HEK293T (cell line): ENCODE measurements at regions not wholly inside any gene's neighbourhood (a gene's known extent, or its start where the extent isn't known, plus 50 kb on each side); places are given as distances from the start of the nearest gene placed in this dataset.

Source experiments
- CTCF ChIA-PET: fragments of 350-600 bp; formaldehyde crosslinking; extraction: SDS; loops from one replicate; lab custom pipeline; 2021; ENCODE audit warnings: antibody characterized with exemption, inconsistent platforms; lab: Yijun Ruan, JAX
- POLR2A ChIA-PET: fragments of 350-600 bp; formaldehyde crosslinking; extraction: SDS; loops from one replicate; lab custom pipeline; 2020; ENCODE audit warnings: antibody characterized with exemption, inconsistent platforms; lab: Yijun Ruan, JAX
- DNase-seq: peaks from one replicate; pipeline ENCODE4 v3.0.0; 2012; ENCODE audit warnings: mixed read lengths; ENCODE audit errors: extremely low spot score
- ARNT ChIP-seq: fragments of 450-650 bp; IDR thresholded peaks from 2 replicates; pipeline ENCODE4 v1.6.1; 2017; ENCODE audit warnings: mild to moderate bottlenecking
- BHLHE40 ChIP-seq: fragments of 450-650 bp; IDR thresholded peaks from 2 replicates; pipeline ENCODE4 v1.6.1; 2016; ENCODE audit warnings: mild to moderate bottlenecking, moderate library complexity, borderline replicate concordance
- CTBP1 ChIP-seq: fragments of 450-650 bp; IDR thresholded peaks from 2 replicates; pipeline ENCODE4 v1.6.1; 2016; ENCODE audit warnings: borderline replicate concordance
- ELF4 ChIP-seq: fragments of 450-650 bp; IDR thresholded peaks from 2 replicates; pipeline ENCODE4 v1.6.1; 2017; ENCODE audit warnings: antibody characterized with exemption
- FOXA1 ChIP-seq: fragments of 450-650 bp; IDR thresholded peaks from 2 replicates; pipeline ENCODE4 v1.6.1; 2016; ENCODE audit warnings: mild to moderate bottlenecking
- FOXK2 ChIP-seq: fragments of 450-650 bp; IDR thresholded peaks from 2 replicates; pipeline ENCODE4 v1.6.1; 2016; ENCODE audit warnings: mild to moderate bottlenecking
- FOXM1 ChIP-seq: fragments of 450-650 bp; IDR thresholded peaks from 2 replicates; pipeline ENCODE4 v1.6.1; 2017; ENCODE audit warnings: mild to moderate bottlenecking, borderline replicate concordance
- HDGF ChIP-seq: fragments of 450-650 bp; IDR thresholded peaks from 2 replicates; pipeline ENCODE4 v1.6.1; 2017; ENCODE audit warnings: antibody characterized with exemption, borderline replicate concordance
- L3MBTL2 ChIP-seq: fragments of 450-650 bp; conservative IDR thresholded peaks from 2 replicates; pipeline ENCODE4 v1.6.1; 2016; ENCODE audit warnings: mild to moderate bottlenecking
- LEF1 ChIP-seq: fragments of 450-650 bp; IDR thresholded peaks from 2 replicates; pipeline ENCODE4 v1.6.1; 2017; ENCODE audit warnings: mild to moderate bottlenecking, borderline replicate concordance
- NFRKB ChIP-seq: fragments of 450-650 bp; IDR thresholded peaks from 2 replicates; pipeline ENCODE4 v1.6.1; 2016; ENCODE audit warnings: mild to moderate bottlenecking, moderate library complexity
- PKNOX1 ChIP-seq: fragments of 450-650 bp; IDR thresholded peaks from 2 replicates; pipeline ENCODE4 v1.6.1; 2016
- SP1 ChIP-seq: fragments of 450-650 bp; IDR thresholded peaks from 2 replicates; pipeline ENCODE4 v1.6.1; 2017
- SUZ12 ChIP-seq: fragments of 450-650 bp; IDR thresholded peaks from 2 replicates; pipeline ENCODE4 v1.6.1; 2016; ENCODE audit warnings: mild to moderate bottlenecking
- TARDBP ChIP-seq: fragments of 450-650 bp; IDR thresholded peaks from 2 replicates; pipeline ENCODE4 v1.6.1; 2016
- ZNF384 ChIP-seq: fragments of 450-650 bp; IDR thresholded peaks from 2 replicates; pipeline ENCODE4 v1.6.1; 2016

- POLR2A ChIA-PET: no interaction called here
Measured at GRCh38 chr14:96626121-96626768, 124.1 kb downstream of the PAPOLA start.

GRCh38 chr14:96626916-96627315, 124.7 kb downstream of the PAPOLA start:
- no peak for TF ChIP-seq L3MBTL2
- no peak for TF ChIP-seq CTBP1
- TF ChIP-seq FOXA1: no peak
- no peak for TF ChIP-seq BHLHE40
- TF ChIP-seq ELF4: no peak
- TF ChIP-seq PKNOX1: no peak
- TF ChIP-seq LEF1: no peak
- no peak for TF ChIP-seq HDGF
- TF ChIP-seq TARDBP: no peak
- TF ChIP-seq SUZ12: no peak
- TF ChIP-seq FOXK2: no peak
- ChIA-PET POLR2A (no interaction called here), CTCF (no interaction called here)
- no peak for DNase-seq

More at GRCh38 chr14:96626121-96626768, 124.1 kb downstream of the PAPOLA start:
- TF ChIP-seq LEF1 (no peak), L3MBTL2 (no peak), ZNF384 (no peak), SP1 (no peak), FOXA1 (no peak), PKNOX1 (no peak), NFRKB (no peak), BHLHE40 (no peak), ARNT (no peak), TARDBP (no peak), FOXM1 (no peak), SUZ12 (no peak), HDGF (no peak), FOXK2 (no peak), CTBP1 (no peak), ELF4 (no peak)
- CTCF ChIA-PET: no interaction called here
- no peak for DNase-seq

DNA sequence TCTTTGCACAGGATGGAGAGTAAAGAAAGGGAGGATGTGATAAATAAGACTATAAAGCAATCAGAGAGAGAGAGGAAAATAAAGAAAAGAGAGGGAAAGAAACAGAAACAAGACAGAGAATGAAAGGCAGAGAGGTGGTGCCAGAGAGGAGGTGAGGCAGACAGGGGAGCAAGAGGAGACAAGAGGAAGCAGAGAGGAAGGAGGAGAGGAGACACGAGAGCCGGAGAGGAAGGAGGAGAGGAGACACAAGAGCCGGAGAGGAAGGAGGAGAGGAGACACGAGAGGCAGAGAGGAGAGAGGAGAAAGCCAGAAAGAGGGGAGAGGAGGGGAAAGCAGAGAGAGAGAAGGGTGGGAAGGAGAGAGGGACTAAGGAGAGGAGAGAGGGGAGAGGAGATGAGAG, 125.2 kb downstream of the PAPOLA start:
- DNase-seq: no peak
- TF ChIP-seq CTBP1 (no peak), SP1 (no peak), FOXM1 (no peak), ELF4 (no peak), SUZ12 (no peak), L3MBTL2 (no peak), HDGF (no peak), ZNF384 (no peak), BHLHE40 (no peak), TARDBP (no peak), FOXA1 (no peak)
- POLR2A ChIA-PET: no interaction called here
- CTCF ChIA-PET: no interaction called here

DNA sequence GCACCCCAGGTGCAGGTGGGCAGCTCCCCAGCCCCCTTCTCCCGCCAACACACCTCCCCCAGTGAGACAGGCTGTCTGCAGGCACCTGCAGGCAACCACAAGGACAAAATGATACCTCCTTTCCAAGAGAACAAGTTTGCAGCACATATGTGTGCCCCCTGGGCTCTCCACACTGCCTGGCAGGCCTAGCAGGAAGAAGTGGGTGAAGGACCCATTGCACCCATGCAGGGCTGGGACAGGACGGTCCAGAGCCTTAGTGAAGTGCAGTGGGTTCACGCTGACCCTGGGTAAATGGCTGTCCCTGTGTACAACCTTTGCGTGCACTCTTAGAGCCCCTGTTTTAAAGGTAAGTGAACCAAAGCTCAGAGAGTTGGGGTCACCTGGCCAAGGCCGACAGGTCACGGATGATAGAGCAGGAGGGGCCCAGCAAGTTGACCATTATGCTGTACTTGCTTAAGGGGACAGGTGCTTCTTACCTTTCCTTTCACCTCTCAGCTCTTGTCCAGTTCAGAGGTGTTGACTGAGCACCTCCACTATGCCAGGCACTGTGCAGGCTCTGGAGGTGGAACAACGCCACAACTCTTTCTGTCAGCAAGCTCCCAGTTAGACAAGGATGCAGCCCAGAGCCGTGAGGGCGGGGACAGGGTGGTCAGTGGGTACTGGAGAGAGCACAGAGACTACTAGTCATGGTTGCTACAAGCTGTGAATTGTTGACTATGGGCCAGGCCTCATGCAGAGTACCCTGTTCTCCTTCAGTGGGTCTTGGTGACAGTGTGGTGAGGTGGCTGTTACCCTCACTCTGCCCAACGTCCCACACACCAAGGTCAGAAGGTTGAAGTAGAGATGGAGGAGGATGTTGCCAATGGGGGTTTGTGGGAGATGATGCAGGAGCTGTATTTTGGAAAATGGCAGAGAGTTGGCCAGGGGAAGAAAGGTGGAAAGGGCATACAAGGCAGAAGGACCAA, 125.9 kb downstream of the PAPOLA start:
- POLR2A ChIA-PET: no interaction called here
- TF ChIP-seq FOXK2 (no peak), ELF4 (no peak), TARDBP (no peak), FOXM1 (no peak), FOXA1 (no peak), LEF1 (no peak), PKNOX1 (no peak), L3MBTL2 (no peak), SUZ12 (no peak), SP1 (no peak), BHLHE40 (no peak), NFRKB (no peak), HDGF (no peak), CTBP1 (no peak), ZNF384 (no peak), ARNT (no peak)
- CTCF ChIA-PET: no interaction called here
- DNase-seq: no peak

DNA sequence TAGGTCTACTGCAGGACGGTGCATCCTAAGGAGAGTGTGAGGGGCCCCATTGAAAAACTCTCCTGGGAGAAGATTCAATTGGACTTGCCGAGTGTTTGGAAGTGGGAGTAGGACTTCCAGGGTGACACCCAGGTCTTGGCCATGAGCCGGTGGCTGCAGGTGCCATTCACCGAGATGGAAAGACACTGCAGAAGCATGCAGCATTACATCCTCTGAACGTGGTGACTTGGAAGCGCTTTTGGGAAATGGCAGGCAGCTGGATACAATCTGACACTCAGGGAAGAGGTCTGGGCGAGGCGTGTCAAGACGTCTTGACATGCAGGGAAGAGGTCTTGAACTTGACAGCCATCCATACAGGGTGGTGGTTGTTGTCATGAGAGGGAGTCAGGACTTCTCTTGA, 126.9 kb downstream of the PAPOLA start:
- POLR2A ChIA-PET: no interaction called here

More for the DNA sequence above, 126.9 kb downstream of the PAPOLA start:
- DNase-seq: no peak
- TF ChIP-seq LEF1: no peak
- no peak for TF ChIP-seq L3MBTL2
- no peak for TF ChIP-seq PKNOX1
- no peak for TF ChIP-seq CTBP1
- TF ChIP-seq FOXK2: no peak
- TF ChIP-seq BHLHE40: no peak
- TF ChIP-seq SP1: no peak
- no peak for TF ChIP-seq NFRKB
- no peak for TF ChIP-seq ARNT
- TF ChIP-seq FOXM1: no peak
- no peak for TF ChIP-seq TARDBP
- TF ChIP-seq FOXA1: no peak
- no peak for TF ChIP-seq HDGF
- TF ChIP-seq ELF4: no peak
- no peak for TF ChIP-seq ZNF384
- no peak for TF ChIP-seq SUZ12
- CTCF ChIA-PET: no interaction called here
